ENCODE measurements at regions not wholly inside any gene's neighbourhood (a gene's known extent, or its start where the extent isn't known, plus 50 kb on each side); places are given as distances from the start of the nearest gene placed in this dataset.

- no peak for TF ChIP-seq CTCF (IDR thresholded peaks at IDR 0.05)
- TF ChIP-seq POLR2A (IDR thresholded peaks at IDR 0.05), result no peak
- no peak for TF ChIP-seq POLR2AphosphoS5 (IDR thresholded peaks at IDR 0.05)
These were observed 434.5 kb upstream of the CDH9 start for GRCh38 chr5:27472871-27473270.
